Tibial nerve (tissue), 4 donors: ENCODE measurements at regions not wholly inside any gene's neighbourhood (a gene's known extent, or its start where the extent isn't known, plus 50 kb on each side); places are given as distances from the start of the nearest gene placed in this dataset.

Experiments
- EP300 ChIP-seq, 2 donors: sonication (generic); formaldehyde crosslinking; IDR thresholded peaks; one replicate each; pipeline ENCODE4 v1.6.1; 2017; ENCODE audit warnings: antibody characterized with exemption in 2 of 2, mild to moderate bottlenecking in 1 of 2
- POLR2A ChIP-seq, 2 donors: fragments of 450-650 bp; IDR thresholded peaks; one replicate each; pipeline ENCODE4 v1.6.1; 2017; ENCODE audit warnings: antibody characterized with exemption in 2 of 2, mild to moderate bottlenecking in 2 of 2, moderate library complexity in 2 of 2
- TF ChIP-seq, protein P1 (sequence below), 5 experiments: fragments of 200-600 bp in 3 of 5; fragments of 450-650 bp in 2 of 5; sonication (generic) in 3 of 5; IDR thresholded peaks; one replicate each; pipeline ENCODE4 v1.5.1; 2016 to 2019; ENCODE audit warnings: antibody characterized with exemption in 5 of 5, mild to moderate bottlenecking in 3 of 5, moderate library complexity in 2 of 5

DNA sequence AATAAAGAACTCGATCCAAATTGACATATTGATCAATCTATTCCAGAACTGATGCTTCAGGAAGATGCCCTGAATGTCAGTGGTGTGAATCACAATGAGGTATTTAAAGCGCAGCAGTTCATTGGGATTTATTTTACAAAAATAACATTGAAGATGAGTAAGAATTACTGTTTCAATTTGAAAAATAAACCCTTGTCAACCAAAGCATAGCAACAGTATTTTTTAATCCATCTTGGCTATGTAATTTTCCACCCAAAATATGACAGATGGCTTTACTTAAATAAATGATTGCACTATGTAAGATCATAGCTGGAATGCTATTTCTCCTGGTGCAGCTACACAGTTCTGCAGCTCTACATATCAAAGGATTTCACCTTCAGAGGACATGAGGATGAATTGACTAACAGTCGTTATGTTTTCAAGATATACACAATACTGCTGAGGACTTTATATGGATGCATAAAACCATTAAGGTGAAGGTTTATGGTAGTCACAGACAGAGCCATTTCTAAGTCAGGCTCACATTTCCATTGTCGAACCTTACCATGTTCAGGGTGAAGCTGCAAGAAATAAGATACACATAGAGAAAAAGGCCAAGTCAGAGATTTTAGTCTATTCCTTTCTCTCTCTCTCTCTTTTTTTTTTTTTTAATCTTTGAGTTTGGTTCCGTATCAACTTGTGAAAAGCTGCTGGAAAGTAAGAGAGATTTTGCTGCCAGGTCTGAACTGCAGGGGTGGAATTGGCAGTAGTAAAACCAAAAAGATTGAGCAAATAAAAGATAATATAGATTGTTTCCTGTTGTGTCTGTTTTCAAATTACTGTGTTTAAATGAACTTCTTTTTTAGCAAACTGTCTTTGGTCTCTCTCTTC, 398.0 kb upstream of the CDH20 start:
- TF ChIP-seq EP300 (IDR thresholded peaks at IDR 0.05) = no peak
- TF ChIP-seq, protein P1, sequence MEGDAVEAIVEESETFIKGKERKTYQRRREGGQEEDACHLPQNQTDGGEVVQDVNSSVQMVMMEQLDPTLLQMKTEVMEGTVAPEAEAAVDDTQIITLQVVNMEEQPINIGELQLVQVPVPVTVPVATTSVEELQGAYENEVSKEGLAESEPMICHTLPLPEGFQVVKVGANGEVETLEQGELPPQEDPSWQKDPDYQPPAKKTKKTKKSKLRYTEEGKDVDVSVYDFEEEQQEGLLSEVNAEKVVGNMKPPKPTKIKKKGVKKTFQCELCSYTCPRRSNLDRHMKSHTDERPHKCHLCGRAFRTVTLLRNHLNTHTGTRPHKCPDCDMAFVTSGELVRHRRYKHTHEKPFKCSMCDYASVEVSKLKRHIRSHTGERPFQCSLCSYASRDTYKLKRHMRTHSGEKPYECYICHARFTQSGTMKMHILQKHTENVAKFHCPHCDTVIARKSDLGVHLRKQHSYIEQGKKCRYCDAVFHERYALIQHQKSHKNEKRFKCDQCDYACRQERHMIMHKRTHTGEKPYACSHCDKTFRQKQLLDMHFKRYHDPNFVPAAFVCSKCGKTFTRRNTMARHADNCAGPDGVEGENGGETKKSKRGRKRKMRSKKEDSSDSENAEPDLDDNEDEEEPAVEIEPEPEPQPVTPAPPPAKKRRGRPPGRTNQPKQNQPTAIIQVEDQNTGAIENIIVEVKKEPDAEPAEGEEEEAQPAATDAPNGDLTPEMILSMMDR (IDR thresholded peaks at IDR 0.05) = no peak
- TF ChIP-seq POLR2A (IDR thresholded peaks at IDR 0.05) = no peak
